ENCODE measurements at regions not wholly inside any gene's neighbourhood (a gene's known extent, or its start where the extent isn't known, plus 50 kb on each side); places are given as distances from the start of the nearest gene placed in this dataset.

GRCh38 chr10:7477538-7478334 lies 66.9 kb upstream of the SFMBT2 start:
- no peak for DNase-seq

DNA sequence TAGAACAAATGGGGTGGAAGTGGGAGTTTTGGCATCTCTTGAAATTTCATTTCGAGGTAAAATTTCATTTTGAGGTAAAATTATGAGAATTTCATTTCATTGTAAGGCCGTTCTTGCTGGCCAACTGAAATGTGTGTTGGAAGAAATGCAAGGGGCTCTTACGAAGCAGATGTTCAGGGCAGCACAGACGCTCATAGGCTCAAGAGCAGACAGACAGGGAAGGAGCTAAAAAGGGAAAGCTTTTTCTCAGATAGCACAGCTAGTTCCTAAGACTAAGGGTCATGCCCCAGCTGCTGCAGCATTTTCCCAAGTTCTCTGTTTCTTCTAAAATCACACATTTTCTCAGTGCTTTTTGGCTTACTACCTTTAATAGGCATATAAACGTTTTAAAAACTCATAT lies 65.1 kb upstream of the SFMBT2 start:
- DNase-seq: no peak

DNA sequence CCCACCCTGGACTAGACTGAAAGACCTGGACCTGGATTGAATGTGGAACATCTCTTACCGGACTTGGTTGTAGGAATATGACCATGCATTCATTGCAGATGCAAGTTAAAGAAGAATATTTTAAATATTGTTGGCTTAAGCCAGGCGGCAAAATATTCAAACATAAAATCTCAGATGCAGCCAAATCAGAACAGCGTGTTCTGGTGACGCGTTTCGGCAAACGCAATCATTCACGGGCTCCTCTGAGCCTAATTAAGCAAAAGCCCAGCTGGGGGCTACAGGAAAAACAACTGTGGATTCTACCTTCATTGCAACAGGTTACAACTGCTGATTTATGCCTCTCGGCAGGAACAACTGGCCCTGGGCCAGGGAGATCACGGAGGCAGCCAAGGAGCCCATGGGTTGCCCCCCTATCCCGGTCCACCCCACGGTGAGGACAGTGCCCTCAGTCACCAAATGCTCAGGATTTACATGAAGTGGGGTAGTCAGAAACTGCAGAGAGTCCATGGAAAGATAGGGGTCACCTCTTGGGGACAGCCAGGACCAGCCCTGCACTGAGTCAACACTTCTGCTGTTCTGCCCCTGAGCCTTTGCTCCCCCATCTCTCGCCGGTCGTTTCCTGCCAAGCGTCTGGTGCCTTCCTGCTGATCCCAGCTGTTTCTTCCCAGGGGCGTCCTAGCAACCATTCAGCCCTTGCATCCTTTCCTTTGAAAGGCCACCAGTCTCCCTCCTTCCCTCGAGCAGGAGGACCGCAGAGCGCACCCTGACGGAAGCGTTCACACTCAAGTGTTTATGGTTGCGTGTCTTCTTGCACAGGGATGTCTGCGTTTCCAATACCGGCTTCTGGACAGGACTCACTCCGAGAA lies 64.4 kb upstream of the SFMBT2 start:
- DNase-seq: no peak

GRCh38 chr10:7474388-7474787 lies 63.6 kb upstream of the SFMBT2 start:
- no peak for DNase-seq

DNA sequence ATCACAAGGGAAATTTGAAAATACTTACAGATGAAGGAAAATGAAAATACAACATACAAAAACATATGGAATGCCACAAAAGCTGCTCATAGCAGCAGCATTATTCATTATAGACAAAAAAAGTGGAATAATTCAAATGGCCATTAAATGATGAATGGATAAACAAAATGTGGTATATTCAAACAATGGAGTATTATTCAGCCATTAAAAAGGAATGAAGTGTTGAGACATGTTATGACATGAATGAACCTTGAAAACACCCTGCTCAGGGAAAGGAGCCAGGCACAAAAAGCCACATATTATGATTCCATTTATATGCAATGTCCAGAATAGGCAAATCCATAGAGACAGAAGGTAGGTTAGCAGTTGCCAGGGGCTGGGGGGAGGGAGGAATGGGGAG lies 62.6 kb upstream of the SFMBT2 start:
- DNase-seq: no peak

DNA sequence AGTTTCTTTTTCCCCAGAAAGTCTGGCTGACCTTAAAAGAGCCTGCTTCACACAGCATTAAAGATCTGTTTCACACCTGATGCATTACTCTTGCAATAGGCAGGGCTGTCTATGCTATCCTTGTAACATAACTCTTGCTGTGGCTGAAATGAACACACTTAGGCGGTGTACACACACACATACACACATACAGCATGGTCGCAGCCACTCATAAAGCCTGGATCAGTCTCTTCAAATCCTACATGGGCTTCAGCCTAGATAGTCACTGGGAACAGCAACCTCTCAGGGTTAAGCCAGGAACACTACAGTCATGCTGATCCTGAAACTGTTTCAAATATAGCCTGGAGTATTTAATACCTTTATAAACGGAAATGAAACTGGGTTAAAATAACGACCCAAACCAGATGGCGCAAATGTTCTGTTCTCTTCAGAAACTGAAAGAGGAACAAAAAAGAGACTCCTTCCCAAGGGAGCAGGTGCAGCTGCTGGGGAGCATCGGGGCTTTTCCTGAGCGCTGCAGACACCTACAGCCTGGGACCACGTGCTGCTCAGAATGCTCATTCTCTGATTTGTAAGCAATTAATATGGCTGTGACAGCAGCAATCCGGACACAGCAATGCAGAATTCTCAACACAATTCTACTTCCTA lies 61.0 kb upstream of the SFMBT2 start:
- DNase-seq: no peak

DNA sequence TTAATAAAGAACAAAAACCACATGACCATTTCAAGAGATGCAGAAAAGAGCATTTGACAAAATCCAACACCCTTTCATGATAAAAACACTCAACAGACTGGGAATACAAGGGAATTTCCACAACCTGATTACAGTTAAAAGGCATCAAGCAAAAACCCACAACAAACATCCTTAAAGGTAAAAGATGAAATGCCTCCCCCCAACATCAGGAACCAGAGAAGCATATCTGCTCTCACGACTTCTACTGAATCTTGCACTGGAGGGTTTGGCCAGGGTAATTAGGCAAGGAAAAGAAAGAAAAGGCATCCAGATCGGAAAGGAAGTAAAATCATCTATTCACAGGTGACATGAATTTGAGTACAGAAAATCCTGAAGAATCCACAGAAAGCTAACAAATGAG lies 59.5 kb upstream of the SFMBT2 start:
- no peak for DNase-seq

GRCh38 chr10:7467031-7467667 lies 56.3 kb upstream of the SFMBT2 start:
- DNase-seq: no peak

DNA sequence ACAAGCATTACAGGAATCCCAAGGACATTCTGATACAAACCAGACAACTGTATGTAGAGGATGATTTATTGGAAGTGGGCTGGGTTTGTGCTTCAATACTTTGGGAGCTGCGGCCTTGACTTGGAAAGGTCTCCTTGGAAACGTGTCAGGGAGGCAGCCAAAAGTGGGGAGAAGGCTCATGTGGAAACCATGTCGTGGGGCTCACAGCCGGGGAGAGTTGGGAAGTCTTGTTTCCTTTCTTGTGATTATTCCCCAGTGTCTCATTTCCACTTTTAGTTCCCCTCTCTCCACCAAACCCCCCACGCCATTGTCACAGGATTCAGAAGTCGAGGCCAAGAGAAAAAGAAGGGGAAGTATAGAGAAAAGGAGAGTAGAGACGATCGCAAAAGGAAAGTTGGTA lies 53.9 kb upstream of the SFMBT2 start:
- no peak for DNase-seq

All from activated CD4-positive, alpha-beta T cell treated with anti-CD3 and anti-CD28 coated beads for 4 hours (primary cell).